Fibroblast of mammary gland (primary cell): ENCODE measurements at regions not wholly inside any gene's neighbourhood (a gene's known extent, or its start where the extent isn't known, plus 50 kb on each side); places are given as distances from the start of the nearest gene placed in this dataset.
A peak's percentile ranks its signal among the peaks of the same experiment; 100 is the strongest.

ENCODE experiments used
- DNase-seq: peaks from one replicate; pipeline ENCODE4 v3.0.0-alpha.2; 2010; ENCODE audit warnings: low read depth
- H3K4me3 ChIP-seq: 2 replicates; pipeline ENCODE4 v1.5.1; 2011; ENCODE audit warnings: low read depth, mild to moderate bottlenecking, low read length, moderate library complexity; ENCODE audit not compliant: control insufficient read depth
- TF ChIP-seq, protein P1 (sequence below): conservative IDR thresholded peaks from 2 replicates; pipeline ENCODE4 v1.5.1; 2011; ENCODE audit warnings: low read depth, low read length, inconsistent platforms; ENCODE audit not compliant: control insufficient read depth, insufficient read depth

DNA sequence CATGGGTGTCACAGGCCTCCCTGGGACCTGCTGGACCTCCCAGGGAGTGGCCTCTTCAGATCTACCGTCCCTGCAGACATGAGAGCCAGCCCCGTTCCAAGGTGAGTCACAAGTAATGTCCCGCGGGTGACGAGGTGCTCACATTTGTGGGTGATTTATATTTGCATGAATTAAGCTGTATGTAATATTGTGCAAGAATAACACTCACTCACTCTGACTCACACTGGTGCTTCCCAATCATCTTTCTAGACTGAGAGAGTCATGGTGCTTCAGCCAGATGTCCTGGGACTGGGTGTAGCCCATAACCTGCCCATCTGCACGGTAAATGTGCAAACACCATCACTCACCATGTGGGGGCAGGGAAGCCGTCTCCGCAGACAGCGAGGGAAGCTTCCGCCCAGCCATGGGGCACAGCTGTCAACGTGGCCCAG is 347.5 kb upstream of the SALL3 start:
- DNase-seq = peak; percentile 12
- TF ChIP-seq, protein P1, sequence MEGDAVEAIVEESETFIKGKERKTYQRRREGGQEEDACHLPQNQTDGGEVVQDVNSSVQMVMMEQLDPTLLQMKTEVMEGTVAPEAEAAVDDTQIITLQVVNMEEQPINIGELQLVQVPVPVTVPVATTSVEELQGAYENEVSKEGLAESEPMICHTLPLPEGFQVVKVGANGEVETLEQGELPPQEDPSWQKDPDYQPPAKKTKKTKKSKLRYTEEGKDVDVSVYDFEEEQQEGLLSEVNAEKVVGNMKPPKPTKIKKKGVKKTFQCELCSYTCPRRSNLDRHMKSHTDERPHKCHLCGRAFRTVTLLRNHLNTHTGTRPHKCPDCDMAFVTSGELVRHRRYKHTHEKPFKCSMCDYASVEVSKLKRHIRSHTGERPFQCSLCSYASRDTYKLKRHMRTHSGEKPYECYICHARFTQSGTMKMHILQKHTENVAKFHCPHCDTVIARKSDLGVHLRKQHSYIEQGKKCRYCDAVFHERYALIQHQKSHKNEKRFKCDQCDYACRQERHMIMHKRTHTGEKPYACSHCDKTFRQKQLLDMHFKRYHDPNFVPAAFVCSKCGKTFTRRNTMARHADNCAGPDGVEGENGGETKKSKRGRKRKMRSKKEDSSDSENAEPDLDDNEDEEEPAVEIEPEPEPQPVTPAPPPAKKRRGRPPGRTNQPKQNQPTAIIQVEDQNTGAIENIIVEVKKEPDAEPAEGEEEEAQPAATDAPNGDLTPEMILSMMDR = no peak

DNA sequence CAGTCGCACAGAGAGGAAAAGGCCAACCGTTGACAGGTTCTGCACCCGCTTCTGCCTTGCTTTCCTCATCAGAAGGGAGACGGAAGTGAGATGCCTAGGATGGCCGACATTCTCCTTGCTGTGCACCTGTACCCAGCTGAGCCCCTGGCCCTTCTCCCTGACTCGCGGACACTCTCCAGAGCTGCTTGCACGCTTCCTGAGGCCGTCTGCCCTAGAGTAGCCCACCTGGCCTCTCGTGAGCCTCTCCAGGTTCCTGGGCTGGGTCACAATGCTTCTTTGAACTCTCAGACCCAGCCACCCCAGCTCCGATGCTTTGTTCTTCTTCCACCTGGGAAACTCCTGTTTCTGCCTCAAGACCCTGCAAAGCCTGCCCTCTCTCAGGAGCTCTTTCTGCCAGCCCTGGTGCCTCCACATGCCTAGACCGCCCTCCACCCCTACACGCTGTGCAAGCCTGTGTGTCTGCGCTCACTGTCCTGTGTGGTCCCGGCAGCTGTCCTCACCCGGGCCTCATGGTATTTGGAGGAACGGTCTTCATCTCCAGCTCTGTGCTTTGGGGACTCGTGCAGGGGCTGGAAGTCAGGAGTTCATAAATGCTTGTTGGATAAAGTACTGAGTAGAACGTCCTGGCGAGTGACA is 345.4 kb upstream of the SALL3 start:
- H3K4me3 ChIP-seq = no peak overlapping the region
- no peak for DNase-seq
- TF ChIP-seq, protein P1 = no peak

More for the DNA sequence above, 347.5 kb upstream of the SALL3 start:
- no peak overlapping the region for H3K4me3 ChIP-seq

DNA sequence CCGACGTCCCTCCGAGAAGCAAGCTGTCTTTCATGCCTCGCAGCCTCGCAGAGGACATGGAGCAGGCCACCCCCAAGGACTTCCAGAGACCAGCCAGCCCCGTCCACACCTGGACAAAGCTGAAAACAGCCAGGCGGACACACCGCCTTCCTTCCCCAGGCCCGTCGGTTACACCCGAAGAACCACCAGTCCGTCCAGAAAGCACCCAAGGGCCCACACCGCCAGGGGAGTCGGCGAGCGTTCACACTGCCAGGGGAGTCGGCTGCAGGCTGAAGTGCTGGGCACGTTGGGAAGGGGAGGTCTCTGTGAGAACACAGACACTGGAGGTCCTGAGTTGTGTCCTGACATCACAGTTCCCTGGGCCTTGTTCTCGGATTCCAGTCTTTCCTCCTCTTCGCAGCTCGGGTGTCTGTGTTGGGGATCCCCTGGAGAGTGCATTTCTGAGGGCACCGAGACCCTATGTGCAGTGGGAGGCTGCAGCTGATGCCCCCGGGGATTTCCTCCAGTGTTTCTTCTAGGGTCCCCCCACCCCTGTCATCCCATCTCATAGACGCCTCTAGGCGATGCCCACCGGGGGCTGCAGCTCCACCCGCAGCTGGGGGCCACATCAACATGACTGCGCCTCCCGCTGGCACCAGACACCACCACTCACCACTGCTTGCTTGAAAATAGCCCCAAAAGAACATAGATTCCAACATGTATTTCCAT is 344.4 kb upstream of the SALL3 start:
- TF ChIP-seq, protein P1 = no peak
- H3K4me3 ChIP-seq = no peak overlapping the region
- no peak for DNase-seq

DNA sequence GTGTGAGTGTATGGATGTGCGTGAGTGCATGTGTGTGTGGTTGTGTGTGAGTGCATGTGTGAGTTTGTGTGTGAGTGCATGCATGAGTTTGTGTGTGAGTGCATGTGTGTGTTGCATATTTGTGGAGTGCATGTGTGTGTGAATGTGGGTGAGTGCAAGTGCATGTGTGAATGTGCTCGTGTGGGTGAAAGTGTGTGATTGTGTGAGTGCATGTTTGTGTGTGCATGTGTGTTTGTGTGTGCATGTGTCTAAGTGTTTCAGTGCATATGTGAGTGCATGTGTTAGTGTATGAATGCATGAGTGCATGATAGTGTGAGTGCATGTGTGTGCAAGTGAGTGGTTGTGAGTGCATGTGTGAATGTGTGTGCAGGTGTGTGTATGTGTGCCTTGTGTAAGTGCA is 343.4 kb upstream of the SALL3 start:
- DNase-seq = no peak
- TF ChIP-seq, protein P1 = no peak
- H3K4me3 ChIP-seq = no peak overlapping the region

DNA sequence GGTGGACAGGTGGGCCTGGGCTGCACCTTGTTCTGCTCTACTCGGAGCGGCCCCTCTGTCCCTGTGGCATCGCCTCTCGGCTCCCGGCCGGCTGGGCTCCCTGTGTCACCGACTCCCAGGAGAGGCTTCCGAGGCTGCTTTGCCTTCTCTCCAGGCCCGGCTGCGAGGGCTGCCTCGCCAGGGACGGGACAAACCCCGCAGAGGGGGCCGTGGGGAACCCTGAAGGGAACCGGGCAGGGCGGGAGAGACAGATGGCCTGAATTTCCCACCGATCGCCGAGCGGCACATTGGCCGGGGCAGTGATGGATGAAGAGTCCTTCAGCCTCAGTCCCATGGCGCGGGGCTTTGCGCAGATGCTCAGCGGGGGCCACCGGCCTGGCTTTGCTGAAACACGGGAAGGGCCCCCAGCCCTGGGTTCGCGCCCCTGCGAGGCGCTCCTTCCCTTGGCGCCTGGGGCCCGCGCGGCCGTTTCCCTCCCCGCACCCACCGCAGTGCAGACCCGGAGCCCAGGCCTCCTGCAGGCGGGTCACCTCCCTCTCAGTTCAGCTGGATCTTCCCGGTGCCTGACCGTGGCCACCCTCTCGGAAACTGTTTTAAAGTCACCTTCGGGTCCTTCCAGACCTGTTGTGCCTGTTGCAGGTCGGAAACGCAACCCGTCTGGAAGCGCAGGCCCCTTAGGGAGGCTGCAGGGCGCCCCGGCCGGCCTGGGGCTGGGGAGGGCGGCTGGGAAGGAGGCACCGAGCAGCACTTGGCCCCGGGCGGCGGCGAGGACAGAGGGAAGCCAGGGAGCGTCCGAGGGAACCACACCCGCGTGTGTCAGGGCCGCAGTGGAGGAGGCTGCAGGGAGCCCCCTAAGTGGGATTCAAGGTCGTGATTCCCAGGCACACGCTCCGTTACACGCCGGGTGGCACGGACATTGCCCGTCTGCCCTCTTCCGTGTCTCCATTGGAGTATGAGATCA is 341.9 kb upstream of the SALL3 start:
- no peak overlapping the region for H3K4me3 ChIP-seq
- no peak for DNase-seq
- TF ChIP-seq, protein P1 = no peak
